Peyer's patch (tissue), 4 donors: ENCODE measurements at regions not wholly inside any gene's neighbourhood (a gene's known extent, or its start where the extent isn't known, plus 50 kb on each side); places are given as distances from the start of the nearest gene placed in this dataset.

ENCODE experiments used
- DNase-seq, 3 donors: peaks; one replicate each; pipeline ENCODE4 v3.0.0-alpha.2; 2017 to 2019
- H3K27ac ChIP-seq, 4 donors: fragments of 200-600 bp; sonication (generic); one replicate each; pipeline ENCODE4 v1.5.1; 2016 to 2019
- H3K27me3 ChIP-seq, 2 donors: fragments of 200-600 bp; sonication (generic); one replicate each; pipeline ENCODE4 v1.5.1; 2019
- H3K36me3 ChIP-seq, 3 donors: fragments of 200-600 bp; sonication (generic); one replicate each; pipeline ENCODE4 v1.5.1; 2016 to 2019
- H3K4me1 ChIP-seq, 4 donors: fragments of 200-600 bp; sonication (generic); one replicate each; pipeline ENCODE4 v1.5.1; 2016 to 2019
- H3K4me3 ChIP-seq, 4 donors: fragments of 200-600 bp; sonication (generic); 1 replicate in 3 of 4; 2 replicates in 1 of 4; pipeline ENCODE4 v1.5.1; 2016 to 2019; ENCODE audit warnings: mild to moderate bottlenecking in 1 of 4
- H3K9me3 ChIP-seq, 4 donors: fragments of 200-600 bp; sonication (generic); one replicate each; pipeline ENCODE4 v1.5.1; 2016 to 2019; ENCODE audit warnings: mild to moderate bottlenecking in 1 of 4
- POLR2A ChIP-seq, 2 donors: fragments of 450-650 bp; IDR thresholded peaks; one replicate each; pipeline ENCODE4 v1.5.1; 2017; ENCODE audit warnings: antibody characterized with exemption in 2 of 2, mild to moderate bottlenecking in 2 of 2, moderate library complexity in 2 of 2
- TF ChIP-seq, protein P1 (sequence below), 6 experiments: fragments of 450-650 bp in 4 of 6; fragments of 200-600 bp in 2 of 6; sonication (generic) in 1 of 6; IDR thresholded peaks; one replicate each; pipeline ENCODE4 v1.5.1; 2017 to 2019; ENCODE audit warnings: antibody characterized with exemption in 6 of 6, mild to moderate bottlenecking in 3 of 6, moderate library complexity in 1 of 6

GRCh38 chr13:67650471-67650870 lies 420.3 kb upstream of the PCDH9 start:
- no peaks in the 10 kb centered on the region for H3K36me3 ChIP-seq
- no peak for TF ChIP-seq POLR2A (IDR thresholded peaks at IDR 0.05)
- TF ChIP-seq, protein P1, sequence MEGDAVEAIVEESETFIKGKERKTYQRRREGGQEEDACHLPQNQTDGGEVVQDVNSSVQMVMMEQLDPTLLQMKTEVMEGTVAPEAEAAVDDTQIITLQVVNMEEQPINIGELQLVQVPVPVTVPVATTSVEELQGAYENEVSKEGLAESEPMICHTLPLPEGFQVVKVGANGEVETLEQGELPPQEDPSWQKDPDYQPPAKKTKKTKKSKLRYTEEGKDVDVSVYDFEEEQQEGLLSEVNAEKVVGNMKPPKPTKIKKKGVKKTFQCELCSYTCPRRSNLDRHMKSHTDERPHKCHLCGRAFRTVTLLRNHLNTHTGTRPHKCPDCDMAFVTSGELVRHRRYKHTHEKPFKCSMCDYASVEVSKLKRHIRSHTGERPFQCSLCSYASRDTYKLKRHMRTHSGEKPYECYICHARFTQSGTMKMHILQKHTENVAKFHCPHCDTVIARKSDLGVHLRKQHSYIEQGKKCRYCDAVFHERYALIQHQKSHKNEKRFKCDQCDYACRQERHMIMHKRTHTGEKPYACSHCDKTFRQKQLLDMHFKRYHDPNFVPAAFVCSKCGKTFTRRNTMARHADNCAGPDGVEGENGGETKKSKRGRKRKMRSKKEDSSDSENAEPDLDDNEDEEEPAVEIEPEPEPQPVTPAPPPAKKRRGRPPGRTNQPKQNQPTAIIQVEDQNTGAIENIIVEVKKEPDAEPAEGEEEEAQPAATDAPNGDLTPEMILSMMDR (IDR thresholded peaks at IDR 0.05): no peak
- H3K27ac ChIP-seq: no peak overlapping the region
- H3K4me3 ChIP-seq: no peak overlapping the region
- no peaks in the 10 kb centered on the region for H3K27me3 ChIP-seq
- DNase-seq: no peak
- no peaks in the 10 kb centered on the region for H3K9me3 ChIP-seq
- no peaks in the 10 kb centered on the region for H3K4me1 ChIP-seq

GRCh38 chr13:67645874-67646467 lies 415.8 kb upstream of the PCDH9 start:
- Histone ChIP-seq H3K36me3 (no peaks in the 10 kb centered on the region), H3K4me3 (no peak overlapping the region), H3K27me3 (no peaks in the 10 kb centered on the region), H3K9me3 (no peaks in the 10 kb centered on the region), H3K27ac (no peak overlapping the region), H3K4me1 (no peaks in the 10 kb centered on the region)
- TF ChIP-seq POLR2A (IDR thresholded peaks at IDR 0.05): no peak
- TF ChIP-seq, protein P1 (IDR thresholded peaks at IDR 0.05): no peak
- no peak for DNase-seq

DNA sequence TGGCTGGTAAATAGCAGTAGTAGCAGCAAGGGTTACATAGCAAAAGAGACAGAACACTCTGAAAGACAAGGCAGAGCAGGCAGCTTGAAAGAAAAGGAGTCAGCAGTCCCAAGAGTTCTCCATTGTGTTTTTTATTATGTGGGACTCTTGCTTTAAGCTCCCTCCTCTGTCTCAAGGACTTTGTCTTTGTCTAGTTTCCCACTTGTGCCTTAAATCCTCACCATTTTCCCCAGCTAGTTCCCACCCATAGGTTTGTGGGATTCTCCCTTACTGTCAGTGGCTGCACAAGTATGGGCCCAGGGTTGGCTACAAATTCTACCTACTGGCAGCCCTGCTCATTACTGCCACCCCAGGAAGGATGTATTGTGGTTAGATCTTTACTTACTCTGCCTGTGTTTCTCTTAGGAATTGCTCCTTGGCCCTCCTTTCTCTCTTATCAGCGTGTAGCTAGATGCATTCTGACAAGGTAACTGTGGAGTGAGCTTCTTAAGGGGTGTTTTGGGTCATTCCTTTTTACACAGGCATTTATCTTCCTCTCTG lies 413.4 kb upstream of the PCDH9 start:
- Histone ChIP-seq H3K27ac (no peak overlapping the region), H3K4me1 (no peaks in the 10 kb centered on the region), H3K36me3 (no peaks in the 10 kb centered on the region), H3K9me3 (no peaks in the 10 kb centered on the region), H3K4me3 (no peak overlapping the region), H3K27me3 (no peaks in the 10 kb centered on the region)
- no peak for DNase-seq
- TF ChIP-seq, protein P1 (IDR thresholded peaks at IDR 0.05): no peak
- TF ChIP-seq POLR2A (IDR thresholded peaks at IDR 0.05): no peak

GRCh38 chr13:67642657-67643056 lies 412.5 kb upstream of the PCDH9 start:
- Histone ChIP-seq H3K36me3 (no peaks in the 10 kb centered on the region), H3K27me3 (no peaks in the 10 kb centered on the region), H3K27ac (no peak overlapping the region), H3K4me1 (no peaks in the 10 kb centered on the region), H3K9me3 (no peaks in the 10 kb centered on the region), H3K4me3 (no peak overlapping the region)
- TF ChIP-seq, protein P1 (IDR thresholded peaks at IDR 0.05): no peak
- no peak for TF ChIP-seq POLR2A (IDR thresholded peaks at IDR 0.05)
- DNase-seq: no peak

DNA sequence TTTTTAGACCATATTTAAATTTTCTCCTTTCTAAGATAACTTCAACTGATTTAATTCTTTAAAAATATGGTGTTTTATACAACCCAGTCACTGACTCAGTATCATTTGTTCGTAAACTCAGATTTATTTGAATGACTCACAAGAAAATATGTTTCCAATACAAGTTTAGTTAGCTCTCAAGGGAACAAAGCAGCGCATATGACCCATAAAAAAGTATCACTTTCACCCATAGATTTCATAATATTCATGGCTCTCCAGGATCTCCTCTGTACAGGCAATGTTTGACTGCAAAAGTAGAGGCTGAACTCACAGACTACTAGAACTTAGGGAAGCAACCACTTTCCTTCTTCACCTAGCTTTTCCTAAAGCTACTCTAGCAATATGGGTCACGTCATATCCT lies 405.6 kb upstream of the PCDH9 start:
- Histone ChIP-seq H3K27ac (no peak overlapping the region), H3K27me3 (no peaks in the 10 kb centered on the region), H3K9me3 (no peaks in the 10 kb centered on the region)

More for the DNA sequence above, 405.6 kb upstream of the PCDH9 start:
- Histone ChIP-seq H3K4me1 (no peaks in the 10 kb centered on the region), H3K4me3 (no peak overlapping the region), H3K36me3 (no peaks in the 10 kb centered on the region)
- DNase-seq: no peak
- no peak for TF ChIP-seq POLR2A (IDR thresholded peaks at IDR 0.05)
- TF ChIP-seq, protein P1 (IDR thresholded peaks at IDR 0.05): no peak
